GM21786 (cell line): ENCODE measurements at regions not wholly inside any gene's neighbourhood (a gene's known extent, or its start where the extent isn't known, plus 50 kb on each side); places are given as distances from the start of the nearest gene placed in this dataset.
A peak's percentile ranks its signal among the peaks of the same experiment; 100 is the strongest.
"Not testable (repeated sequence)": the region's sequence is repeated elsewhere in the genome, so short reads cannot be mapped to it uniquely, and the experiment has no call there.

Source experiments
- ATAC-seq: cut with Tn5 transposase; IDR thresholded peaks from one replicate; pipeline ENCODE4 v1.9.1; 2021; ENCODE audit not compliant: unreplicated experiment

DNA sequence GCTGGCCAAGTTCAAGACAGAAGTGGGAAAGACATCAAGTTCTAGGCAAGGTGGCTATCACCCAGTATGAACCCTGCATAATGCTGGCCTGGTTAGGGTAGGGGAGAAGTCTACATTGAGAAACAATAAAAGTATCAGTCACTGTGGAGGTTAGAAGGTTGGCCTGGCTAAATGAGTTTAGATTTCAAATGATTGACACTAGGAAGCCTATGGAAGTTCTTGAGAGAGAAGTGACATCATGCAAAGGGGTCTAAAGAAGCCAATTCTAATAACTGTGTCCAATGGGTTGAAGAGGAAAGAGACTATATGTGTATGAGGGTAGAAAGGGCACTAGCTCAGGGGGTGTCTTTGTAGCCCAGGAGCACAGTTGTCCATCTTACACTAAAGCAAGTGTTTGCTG is 98.5 kb upstream of the MBIP start:
- ATAC-seq = no peak

DNA sequence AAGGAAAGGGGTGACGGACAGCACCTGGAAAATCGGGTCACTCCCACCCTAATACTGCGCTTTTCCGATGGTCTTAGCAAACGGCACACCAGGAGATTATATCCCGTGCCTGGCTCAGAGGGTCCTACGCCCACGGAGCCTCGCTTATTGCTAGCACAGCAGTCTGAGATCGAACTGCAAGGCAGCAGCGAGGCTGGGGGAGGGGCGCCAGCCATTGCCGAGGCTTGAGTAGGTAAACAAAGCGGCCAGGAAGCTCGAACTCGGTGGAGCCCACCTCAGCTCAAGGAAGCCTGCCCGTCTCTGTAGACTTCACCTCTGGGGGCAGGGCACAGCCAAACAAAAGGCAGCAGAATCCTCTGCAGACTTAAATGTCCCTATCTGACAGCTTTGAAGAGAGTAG is 91.5 kb upstream of the MBIP start:
- not testable (repeated sequence) for ATAC-seq

DNA sequence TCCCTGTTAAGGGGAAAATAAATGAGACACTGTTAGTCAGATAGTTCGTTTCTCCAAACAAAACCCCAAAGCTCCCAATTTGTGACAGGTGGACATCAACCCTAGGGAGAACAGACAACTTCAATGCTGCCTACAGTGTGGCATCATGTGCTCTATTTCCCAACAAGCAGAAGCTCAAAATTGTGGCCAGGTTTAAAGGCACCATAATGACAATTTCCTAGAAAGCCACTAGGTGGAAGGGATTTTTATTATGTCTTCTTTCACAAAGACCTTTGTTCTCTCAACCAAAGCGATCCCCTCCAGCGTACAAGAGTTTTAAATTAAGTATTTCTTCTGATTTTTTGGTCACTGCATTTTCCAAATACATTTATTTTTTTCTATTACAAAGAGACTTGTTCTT is 88.0 kb upstream of the MBIP start:
- no peak for ATAC-seq

DNA sequence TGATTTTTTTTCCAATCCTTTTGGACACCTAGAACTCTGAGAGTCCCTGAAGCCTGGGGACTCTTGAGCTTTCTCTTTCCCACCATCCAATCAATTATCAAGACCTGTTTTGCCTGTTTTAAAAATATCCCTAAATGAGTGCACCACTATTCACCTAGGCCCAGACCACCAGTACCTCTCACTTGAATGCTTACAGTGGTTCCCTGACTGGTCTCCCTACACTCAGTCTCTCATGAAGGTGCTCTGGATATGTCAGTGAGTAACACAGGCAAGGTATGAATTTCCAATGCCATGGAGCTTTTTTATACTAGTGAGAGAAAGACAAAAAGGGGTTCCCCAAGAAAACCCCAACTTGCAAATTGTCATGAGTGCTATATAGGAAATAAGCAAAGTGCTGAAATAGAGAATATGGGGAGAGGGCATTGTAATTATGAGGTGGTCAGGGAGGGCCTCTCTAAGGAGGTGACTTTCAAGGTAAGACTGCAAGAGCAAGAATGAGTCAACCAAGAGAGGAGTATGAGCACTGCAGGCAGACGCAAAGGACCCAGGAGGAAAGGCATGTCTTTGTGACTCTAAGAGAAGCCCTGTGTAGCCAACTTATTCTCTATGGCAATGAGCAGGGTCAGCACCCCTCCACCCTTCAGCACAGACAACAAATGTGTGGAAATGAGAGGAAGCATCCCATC is 85.3 kb upstream of the MBIP start:
- ATAC-seq = no peak

DNA sequence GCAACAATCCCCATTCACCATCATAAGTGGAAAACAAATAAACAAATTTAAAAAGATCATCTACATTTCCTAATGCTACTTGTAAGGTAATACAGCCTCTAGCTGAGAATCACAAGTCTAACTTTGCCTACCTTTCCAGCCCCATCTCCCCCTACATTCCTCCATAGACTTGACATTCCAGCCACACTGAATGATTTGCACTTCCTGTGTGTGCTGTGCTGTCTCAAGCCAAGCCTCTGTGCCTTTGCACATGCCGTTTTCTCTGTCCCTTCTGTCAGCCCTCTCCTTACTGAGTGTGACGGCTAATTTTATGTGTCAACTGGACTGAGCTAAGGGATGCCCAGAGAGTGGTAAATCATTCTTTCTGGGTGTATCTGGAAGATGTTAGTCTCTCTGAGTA is 82.4 kb upstream of the MBIP start:
- no peak for ATAC-seq

DNA sequence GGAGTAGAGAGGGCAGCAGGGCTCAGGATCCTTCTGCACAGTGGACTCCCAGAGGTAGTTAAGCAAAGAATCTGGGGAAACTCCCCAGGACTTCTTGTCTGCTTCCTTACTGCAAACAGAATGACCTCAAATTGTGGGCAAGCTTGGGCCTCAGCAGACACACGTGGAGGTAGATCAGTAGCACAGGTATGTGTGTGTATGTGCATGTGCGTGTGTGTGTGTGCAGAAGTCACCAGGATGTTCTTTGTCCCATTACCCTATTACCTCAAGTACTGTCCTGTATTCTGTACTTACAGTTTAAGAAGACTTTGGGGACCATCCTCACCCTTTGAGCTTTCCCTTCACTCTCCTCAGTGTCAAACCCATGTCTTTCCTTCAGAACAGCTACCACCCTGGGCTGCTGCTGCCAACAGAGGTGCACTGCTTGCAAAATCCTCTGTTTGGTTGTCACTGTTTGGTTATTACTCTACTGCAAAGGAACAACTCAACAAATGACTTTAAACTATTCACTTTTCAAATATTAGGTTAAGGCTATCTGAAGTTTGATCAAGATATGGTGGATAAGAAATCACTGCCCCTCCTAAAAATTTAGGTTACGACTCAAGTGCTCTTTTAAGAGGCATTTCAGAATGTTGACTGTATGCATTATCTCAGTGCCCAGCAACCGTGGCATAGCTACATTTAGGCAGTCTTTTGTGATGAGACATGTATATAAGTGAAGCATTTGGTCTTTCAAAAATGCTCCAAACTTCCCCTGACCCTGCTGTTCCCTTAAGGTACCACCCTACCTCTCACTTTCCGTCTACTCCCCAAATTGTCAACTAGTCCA is 78.2 kb upstream of the MBIP start:
- no peak for ATAC-seq

DNA sequence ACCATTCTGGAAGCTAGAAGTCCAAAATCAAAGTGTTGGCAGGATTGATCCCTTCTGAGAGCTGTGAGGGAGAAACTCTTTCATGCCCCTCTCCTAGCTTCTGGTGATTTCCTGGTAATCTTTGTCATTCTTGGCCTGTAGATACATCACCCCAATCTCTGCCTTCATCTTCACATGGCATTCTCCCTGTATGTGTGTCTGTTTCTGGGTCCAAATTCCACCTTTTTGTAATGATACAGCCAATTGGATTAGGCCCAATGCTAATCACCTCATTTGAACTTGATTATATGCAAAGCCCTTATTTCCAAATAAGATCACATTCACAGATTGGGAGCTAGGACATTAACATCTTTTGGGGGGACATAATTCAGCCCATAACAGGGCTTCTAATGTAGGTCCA is 76.9 kb upstream of the MBIP start:
- no peak for ATAC-seq

DNA sequence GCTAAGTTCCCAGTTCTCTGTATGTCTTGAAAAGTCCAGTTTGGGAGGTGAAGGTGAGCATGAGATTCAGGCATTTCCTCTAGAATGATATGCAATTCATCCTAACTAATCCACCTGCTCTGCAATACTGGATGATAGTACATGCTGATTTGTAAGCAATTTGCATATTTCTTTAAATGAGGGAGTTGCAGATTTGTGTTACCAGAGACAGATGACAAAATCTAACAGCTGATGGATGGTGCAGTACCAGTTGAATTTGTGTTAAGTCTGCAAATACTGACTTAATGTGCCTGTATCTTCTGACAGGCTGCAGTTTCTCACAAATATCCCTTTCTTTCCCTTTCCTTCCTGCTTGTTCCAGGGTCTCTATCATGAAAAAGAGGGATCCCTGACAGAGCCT is 76.4 kb upstream of the MBIP start:
- ATAC-seq = no peak

DNA sequence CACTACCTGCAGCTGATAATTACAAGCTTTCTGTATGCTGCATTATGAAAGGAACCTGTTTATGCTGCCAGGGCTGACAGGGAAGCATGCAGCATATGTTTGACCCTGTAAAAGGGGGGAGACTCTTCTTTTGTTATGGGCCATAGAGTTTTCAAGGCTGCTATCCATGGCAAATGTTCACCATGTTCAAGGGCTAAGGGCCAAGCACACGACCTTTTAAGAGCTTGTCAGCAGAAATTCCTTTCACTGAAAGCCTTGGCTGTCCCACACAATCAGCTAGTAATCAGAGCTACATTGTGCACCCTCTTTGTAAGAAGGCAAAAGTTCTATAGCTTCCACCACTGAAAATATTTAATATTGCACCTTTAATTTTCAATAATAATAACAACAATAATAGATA is 74.2 kb upstream of the MBIP start:
- ATAC-seq = no peak

DNA sequence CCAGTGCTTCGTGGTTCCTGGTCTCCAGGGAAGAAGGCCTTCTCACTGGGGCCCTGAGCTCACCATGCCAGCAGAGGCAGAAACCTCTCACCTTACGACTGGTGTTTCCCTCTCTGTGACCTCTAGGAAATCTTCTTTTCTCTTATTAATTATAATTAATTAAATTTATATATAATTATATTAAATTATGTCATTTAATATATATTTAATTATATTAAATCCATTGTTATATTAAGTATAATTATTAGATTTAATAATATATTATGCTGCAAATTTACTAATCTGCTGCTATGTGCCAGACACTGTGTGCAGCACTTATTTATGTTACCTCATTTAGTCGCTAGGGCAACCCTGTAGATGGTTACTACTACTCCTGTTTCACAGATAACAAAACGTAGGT is 70.3 kb upstream of the MBIP start:
- no peak for ATAC-seq

DNA sequence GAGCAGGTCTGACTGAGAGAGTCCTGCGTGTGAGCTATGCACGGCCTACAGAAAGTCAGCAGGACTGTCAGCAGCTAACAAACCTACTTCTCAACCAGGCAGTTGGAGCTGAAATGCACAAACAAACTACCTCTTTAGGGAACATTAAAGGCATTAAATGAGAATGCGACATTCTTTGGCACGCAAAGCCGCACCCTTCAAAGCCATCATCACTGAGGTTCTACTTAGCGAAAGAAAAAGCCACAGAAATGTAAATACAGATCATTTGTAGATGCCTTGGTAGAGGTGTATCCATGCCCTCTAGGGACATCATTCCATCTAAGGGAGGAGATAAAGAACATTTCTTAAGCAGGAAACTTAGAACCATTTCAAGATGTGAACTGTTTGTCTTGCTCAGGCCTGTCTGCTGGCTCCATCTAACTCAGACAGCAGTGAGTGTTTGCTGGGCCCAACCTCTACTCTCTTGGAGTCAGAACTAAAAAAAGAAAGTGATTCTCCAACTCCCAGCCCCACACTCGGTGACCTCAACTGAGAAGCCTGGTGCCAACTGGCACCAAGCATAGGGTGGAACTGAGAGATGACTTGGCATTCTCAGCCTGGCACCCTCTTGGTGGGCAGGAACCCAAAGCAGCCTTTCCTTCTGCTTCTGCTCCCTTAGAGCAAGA is 63.5 kb upstream of the MBIP start:
- no peak for ATAC-seq

DNA sequence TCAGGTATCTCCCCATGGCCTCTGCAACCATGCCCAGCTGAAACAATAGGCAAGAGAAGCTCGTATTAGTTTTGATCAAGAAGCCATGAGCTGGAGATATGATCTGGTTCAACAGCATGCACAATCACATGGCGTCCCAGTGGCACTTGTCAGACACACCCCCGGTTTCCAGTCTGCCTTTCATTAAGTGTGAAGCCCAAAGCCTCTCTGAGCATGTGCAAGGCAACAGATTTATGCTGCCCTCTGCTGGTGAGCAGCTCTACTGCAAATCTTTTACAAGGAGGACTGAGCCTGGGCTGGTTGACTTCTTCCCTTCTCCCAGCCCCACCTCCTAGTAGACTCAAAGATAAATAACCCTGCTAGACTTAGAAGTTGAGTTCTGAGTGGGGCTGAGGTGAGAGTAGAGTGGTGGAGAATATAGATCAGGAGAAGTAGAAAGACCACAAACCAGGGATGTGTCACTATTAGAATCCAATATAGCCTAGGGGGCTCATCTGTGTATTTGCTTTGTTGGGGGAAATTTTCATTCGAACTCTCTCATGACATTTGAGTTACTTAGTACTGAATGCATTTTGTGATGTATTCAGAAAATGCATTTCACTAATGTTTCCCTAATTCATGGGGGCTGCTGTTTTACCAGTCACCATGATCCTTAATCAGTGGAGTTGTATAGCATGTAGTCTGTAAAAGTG is 53.7 kb upstream of the MBIP start:
- ATAC-seq = peak; percentile 96
